ENCODE measurements at regions not wholly inside any gene's neighbourhood (a gene's known extent, or its start where the extent isn't known, plus 50 kb on each side); places are given as distances from the start of the nearest gene placed in this dataset.
"Not testable (repeated sequence)": the region's sequence is repeated elsewhere in the genome, so short reads cannot be mapped to it uniquely, and the experiment has no call there.

- no peak for DNase-seq (ENCODE audit: low read depth, low spot score)
- in situ Hi-C loops (cut with HindIII; ENCODE audit: low pct_unique_long_range_greater_than_20kb, low sequenced_read_pairs): no loop called here
Observed at GRCh38 chr13:64627654-64628053, 2602.5 kb downstream of the PCDH9 start.

DNA sequence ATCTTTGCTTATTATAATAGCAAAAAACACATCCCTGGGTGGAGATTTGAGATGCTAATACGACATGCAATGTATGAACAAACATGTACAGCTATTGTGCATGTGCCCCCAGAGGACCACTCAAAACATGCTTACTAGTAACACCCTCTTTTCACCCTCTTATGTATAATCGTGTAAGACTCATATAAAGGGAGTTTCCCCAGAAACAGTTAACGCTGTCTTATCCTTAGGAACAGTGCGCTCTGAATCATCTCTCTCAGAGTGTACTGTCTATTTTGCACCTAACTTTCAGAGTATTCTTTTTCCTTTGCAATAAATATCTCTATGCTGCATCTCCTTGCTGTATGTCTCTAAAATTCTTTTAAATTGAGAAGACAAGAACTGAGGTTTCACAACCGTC, 2604.0 kb downstream of the PCDH9 start:
- in situ Hi-C loops (cut with HindIII; ENCODE audit: low pct_unique_long_range_greater_than_20kb, low sequenced_read_pairs): no loop called here
- no peak for DNase-seq (ENCODE audit: low read depth, low spot score)

DNA sequence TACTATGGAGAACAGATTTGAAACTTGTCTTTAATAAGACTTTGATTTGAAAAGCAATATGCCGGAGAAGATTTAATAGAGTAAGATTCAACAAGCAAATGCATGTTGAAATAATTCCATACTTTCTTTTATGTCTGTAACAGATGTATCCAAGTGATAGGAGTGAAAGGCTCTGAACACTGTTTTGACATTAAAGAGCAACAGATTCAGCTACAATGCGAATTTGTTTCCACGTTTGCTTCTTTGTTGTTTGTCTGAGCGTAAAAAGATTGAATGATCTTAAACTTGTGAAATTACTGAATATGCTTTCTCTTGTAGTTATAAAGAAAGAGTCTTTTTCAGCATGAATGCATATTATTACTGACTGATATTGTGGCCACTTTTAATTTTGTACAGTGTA, 2612.9 kb downstream of the PCDH9 start:
- in situ Hi-C loops (cut with HindIII; ENCODE audit: low pct_unique_long_range_greater_than_20kb, low sequenced_read_pairs): no loop called here
- DNase-seq (ENCODE audit: low read depth, low spot score): no peak

- in situ Hi-C loops (cut with HindIII; ENCODE audit: low pct_unique_long_range_greater_than_20kb, low sequenced_read_pairs): no loop called here
- no peak for DNase-seq (ENCODE audit: low read depth, low spot score)
Observed at GRCh38 chr13:64591971-64592370, 2638.2 kb downstream of the PCDH9 start.

- in situ Hi-C loops (cut with HindIII; ENCODE audit: low pct_unique_long_range_greater_than_20kb, low sequenced_read_pairs): no loop called here
- DNase-seq (ENCODE audit: low read depth, low spot score): no peak
Observed at GRCh38 chr13:64579331-64579730, 2650.8 kb downstream of the PCDH9 start.

GRCh38 chr13:64568748-64569147, 2661.4 kb downstream of the PCDH9 start:
- no peak for DNase-seq (ENCODE audit: low read depth, low spot score)
- in situ Hi-C loops (cut with HindIII; ENCODE audit: low pct_unique_long_range_greater_than_20kb, low sequenced_read_pairs): no loop called here

DNA sequence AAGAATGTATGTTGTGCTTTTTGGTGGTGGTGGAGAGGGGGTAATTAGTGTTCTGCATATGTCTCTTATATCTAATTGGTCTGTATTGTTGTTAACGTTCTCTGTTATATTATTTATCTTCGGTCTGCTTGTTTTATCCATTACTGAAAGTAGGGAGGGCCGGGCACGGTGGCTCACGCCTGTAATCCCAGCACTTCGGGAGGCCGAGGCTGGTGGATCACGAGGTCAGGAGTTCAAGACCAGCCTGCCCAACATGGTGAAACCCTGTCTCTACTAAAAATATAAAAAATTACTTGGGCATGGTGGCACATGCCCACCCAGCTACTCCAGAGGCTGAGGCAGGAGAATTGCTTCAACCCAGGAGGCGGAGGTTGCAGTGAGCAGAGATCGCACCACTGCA, 2672.1 kb downstream of the PCDH9 start:
- DNase-seq (ENCODE audit: low read depth, low spot score); in situ Hi-C loops (cut with HindIII; ENCODE audit: low pct_unique_long_range_greater_than_20kb, low sequenced_read_pairs): not testable (repeated sequence)

DNA sequence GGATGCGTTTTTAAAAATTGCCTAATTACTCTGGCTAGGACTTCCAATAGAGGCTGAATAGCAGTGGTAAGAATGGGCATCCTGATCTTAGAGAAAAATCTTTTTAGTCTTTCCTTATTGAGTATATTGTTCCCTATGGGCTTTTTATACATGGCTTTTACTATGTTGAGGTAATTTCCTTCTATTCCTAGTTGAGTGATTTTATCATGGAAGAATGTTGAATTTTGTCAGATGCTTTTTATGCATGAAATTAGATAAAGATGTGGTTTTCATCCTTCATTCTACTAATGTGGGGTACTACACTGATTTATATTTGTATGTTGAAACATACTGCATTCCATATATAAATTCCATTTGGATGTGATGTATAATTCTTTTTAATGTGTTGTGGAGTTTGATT, 2673.8 kb downstream of the PCDH9 start:
- in situ Hi-C loops (cut with HindIII; ENCODE audit: low pct_unique_long_range_greater_than_20kb, low sequenced_read_pairs): no loop called here
- DNase-seq (ENCODE audit: low read depth, low spot score): no peak

DNA sequence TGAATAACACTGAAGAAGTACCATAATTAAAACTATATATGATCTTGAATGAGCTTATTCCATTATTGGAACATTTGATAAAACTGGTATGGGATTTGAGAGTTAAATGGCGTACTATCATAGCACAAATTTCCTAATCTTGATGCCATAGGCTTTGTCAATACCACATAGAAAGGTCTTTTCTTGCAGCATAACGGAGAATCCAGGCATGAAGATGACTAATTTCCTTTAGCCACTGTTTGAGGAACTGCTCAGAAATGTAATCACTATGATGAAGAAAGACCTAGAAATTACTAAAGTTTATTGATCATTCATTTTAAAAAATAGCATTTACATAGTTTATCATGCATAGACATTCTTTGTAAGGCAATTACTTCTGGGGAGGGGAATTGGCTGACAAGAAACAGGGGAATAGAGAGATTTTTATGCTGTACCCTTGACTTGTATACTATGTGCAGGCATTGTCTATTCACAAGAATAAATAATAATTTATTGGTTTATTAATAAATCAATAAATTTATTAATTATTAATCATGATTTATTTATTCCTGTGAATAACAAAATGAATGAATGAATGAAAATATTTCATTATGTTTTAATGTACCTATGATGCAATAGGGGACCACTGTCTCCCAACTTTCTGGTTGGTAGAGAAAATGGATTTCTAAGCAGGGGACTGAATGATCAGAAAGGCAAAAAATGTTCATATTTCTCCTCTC, 2676.6 kb downstream of the PCDH9 start:
- in situ Hi-C loops (cut with HindIII; ENCODE audit: low pct_unique_long_range_greater_than_20kb, low sequenced_read_pairs): no loop called here
- no peak for DNase-seq (ENCODE audit: low read depth, low spot score)

DNA sequence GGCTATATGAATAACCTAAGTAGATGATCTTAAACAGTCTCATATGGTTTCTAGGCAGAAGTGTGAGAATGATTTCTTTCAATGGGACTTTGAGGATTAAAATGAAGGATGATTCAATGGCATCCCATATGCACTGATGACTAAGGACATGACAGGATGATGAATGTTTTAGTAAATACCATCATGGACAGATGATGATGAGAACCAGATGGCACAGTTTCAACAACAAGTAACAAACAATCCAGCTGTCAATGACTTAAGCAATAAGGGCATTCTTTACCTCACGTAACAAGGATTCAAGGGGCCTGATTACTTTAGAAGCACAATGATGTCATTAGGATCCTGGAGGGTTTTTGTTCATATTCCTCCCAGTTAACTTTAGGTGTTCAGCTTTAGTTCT, 2678.4 kb downstream of the PCDH9 start:
- no peak for DNase-seq (ENCODE audit: low read depth, low spot score)
- in situ Hi-C loops (cut with HindIII; ENCODE audit: low pct_unique_long_range_greater_than_20kb, low sequenced_read_pairs): no loop called here

GRCh38 chr13:64546371-64546770, 2683.8 kb downstream of the PCDH9 start:
- DNase-seq (ENCODE audit: low read depth, low spot score): no peak
- in situ Hi-C loops (cut with HindIII; ENCODE audit: low pct_unique_long_range_greater_than_20kb, low sequenced_read_pairs): no loop called here

DNA sequence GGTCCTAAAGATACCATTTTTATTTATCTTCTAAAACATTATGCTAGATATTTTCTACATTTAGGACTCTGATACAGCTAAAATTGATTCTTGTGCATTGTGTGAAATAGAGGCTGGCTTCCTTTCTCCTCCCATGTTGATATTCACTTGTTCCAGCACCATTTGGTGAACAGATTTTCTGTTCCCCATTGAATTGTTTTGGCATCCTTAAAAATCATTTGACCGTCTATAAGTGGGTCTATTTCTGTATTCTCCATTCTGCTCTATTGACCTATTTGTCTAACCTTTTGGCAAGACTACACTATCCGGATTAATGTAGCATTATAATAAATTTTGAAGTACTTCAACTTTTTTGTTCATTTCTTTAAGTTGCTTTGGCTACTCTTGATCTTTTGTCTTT, 2689.2 kb downstream of the PCDH9 start:
- in situ Hi-C loops (cut with HindIII; ENCODE audit: low pct_unique_long_range_greater_than_20kb, low sequenced_read_pairs): no loop called here
- no peak for DNase-seq (ENCODE audit: low read depth, low spot score)

GRCh38 chr13:64540468-64540867, 2689.7 kb downstream of the PCDH9 start:
- in situ Hi-C loops (cut with HindIII; ENCODE audit: low pct_unique_long_range_greater_than_20kb, low sequenced_read_pairs): no loop called here
- DNase-seq (ENCODE audit: low read depth, low spot score): no peak

GRCh38 chr13:64538711-64539110, 2691.4 kb downstream of the PCDH9 start:
- DNase-seq (ENCODE audit: low read depth, low spot score): no peak
- in situ Hi-C loops (cut with HindIII; ENCODE audit: low pct_unique_long_range_greater_than_20kb, low sequenced_read_pairs): no loop called here

DNA sequence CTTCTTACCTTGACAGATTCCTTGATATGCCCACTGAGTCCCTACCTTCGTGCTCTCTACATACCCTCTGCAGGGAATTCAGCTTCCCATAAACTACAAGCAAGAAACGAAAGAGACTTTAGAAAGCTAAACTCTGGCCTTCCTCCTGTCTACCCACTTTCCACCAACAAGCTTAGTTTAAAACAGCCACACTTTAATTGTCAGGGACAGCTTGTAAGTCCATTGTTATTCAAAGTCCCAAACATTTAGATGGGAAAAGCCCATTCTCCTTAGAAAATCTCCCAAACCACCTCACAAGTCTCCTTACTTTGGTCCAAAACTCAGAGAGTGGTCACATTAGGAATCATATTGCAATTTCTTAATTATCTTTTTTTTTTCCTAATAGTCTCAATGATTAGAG, 2695.8 kb downstream of the PCDH9 start:
- in situ Hi-C loops (cut with HindIII; ENCODE audit: low pct_unique_long_range_greater_than_20kb, low sequenced_read_pairs): no loop called here
- DNase-seq (ENCODE audit: low read depth, low spot score): no peak

GRCh38 chr13:64531400-64531799, 2698.7 kb downstream of the PCDH9 start:
- in situ Hi-C loops (cut with HindIII; ENCODE audit: low pct_unique_long_range_greater_than_20kb, low sequenced_read_pairs): no loop called here
- no peak for DNase-seq (ENCODE audit: low read depth, low spot score)

GRCh38 chr13:64529874-64530485, 2700.2 kb downstream of the PCDH9 start:
- in situ Hi-C loops (cut with HindIII; ENCODE audit: low pct_unique_long_range_greater_than_20kb, low sequenced_read_pairs): no loop called here
- DNase-seq (ENCODE audit: low read depth, low spot score): peak; percentile 53

- DNase-seq (ENCODE audit: low read depth, low spot score): no peak
- in situ Hi-C loops (cut with HindIII; ENCODE audit: low pct_unique_long_range_greater_than_20kb, low sequenced_read_pairs): no loop called here
Observed at GRCh38 chr13:64528838-64529237, 2701.3 kb downstream of the PCDH9 start.

DNA sequence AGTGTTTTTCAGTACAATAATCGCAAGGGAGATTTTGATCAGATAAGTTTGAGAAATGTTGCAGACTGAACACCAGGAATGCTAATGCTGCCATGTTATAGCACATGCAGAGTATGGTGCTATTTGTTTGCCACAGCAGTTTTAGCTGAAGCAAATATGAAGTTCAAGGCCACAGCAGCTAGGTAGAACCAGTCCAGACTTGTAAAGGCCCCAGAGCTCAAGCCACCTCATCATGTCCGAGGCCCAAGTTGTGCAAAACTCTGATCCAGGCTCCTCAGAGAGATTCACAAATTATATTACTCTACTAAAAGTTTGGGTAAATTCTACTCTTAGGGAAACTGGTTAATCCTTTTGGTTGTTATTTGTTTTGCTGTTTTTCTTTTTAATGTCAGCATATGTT, 2702.6 kb downstream of the PCDH9 start:
- in situ Hi-C loops (cut with HindIII; ENCODE audit: low pct_unique_long_range_greater_than_20kb, low sequenced_read_pairs): no loop called here
- no peak for DNase-seq (ENCODE audit: low read depth, low spot score)

Data from SK-MEL-5 (cell line).